ENCODE measurements at regions not wholly inside any gene's neighbourhood (a gene's known extent, or its start where the extent isn't known, plus 50 kb on each side); places are given as distances from the start of the nearest gene placed in this dataset.

GRCh38 chr13:62525652-62526051 lies 1110.0 kb upstream of the PCDH20 start:
- H3K27me3 ChIP-seq (ENCODE audit: insufficient read depth in 3 of 3, low read length in 2 of 3): peaks cover 0 to 2% (median 0%) of the 10 kb centered on the region in 3 donors
- no peak overlapping the region for H3K4me3 ChIP-seq
- no peaks in the 10 kb centered on the region for H3K9me3 ChIP-seq
- intact Hi-C loops (cut with DNase I): no loop called here
- H3K4me1 ChIP-seq: no peaks in the 10 kb centered on the region
- 67 to 84% (median 68%) methylated on average over 2 of the region's 2 CpGs for whole genome bisulfite sequencing, 3 donors
- TF ChIP-seq CTCF (IDR thresholded peaks at IDR 0.05): no peak
- ATAC-seq (no peak), DNase-seq (no peak)
- no peak overlapping the region for H3K27ac ChIP-seq
- H3K36me3 ChIP-seq (ENCODE audit: insufficient read depth in 1 of 2, low read depth in 1 of 2): no peaks in the 10 kb centered on the region

GRCh38 chr13:62524498-62524897 lies 1108.8 kb upstream of the PCDH20 start:
- WGBS, 3 donors: 21 to 36% (median 33%) methylated on average over 1 of the region's 1 CpG
- Histone ChIP-seq H3K27me3 (ENCODE audit: insufficient read depth in 3 of 3, low read length in 2 of 3) (peaks cover 0 to 2% (median 0%) of the 10 kb centered on the region in 3 donors), H3K36me3 (ENCODE audit: insufficient read depth in 1 of 2, low read depth in 1 of 2) (no peaks in the 10 kb centered on the region), H3K27ac (no peak overlapping the region), H3K4me3 (no peak overlapping the region), H3K9me3 (no peaks in the 10 kb centered on the region), H3K4me1 (no peaks in the 10 kb centered on the region)
- intact Hi-C loops (cut with DNase I): no loop called here
- ATAC-seq (no peak), DNase-seq (no peak)
- no peak for TF ChIP-seq CTCF (IDR thresholded peaks at IDR 0.05)

GRCh38 chr13:62524061-62524460 lies 1108.4 kb upstream of the PCDH20 start:
- no peak overlapping the region for H3K4me3 ChIP-seq
- TF ChIP-seq CTCF (IDR thresholded peaks at IDR 0.05): no peak
- DNase-seq (no peak), ATAC-seq (no peak)
- peaks cover 0 to 2% (median 0%) of the 10 kb centered on the region in 3 donors for H3K27me3 ChIP-seq (ENCODE audit: insufficient read depth in 3 of 3, low read length in 2 of 3)
- 45 to 64% (median 56%) methylated on average over 2 of the region's 2 CpGs for WGBS, 3 donors
- intact Hi-C loops (cut with DNase I): no loop called here
- H3K9me3 ChIP-seq: no peaks in the 10 kb centered on the region
- no peaks in the 10 kb centered on the region for H3K36me3 ChIP-seq (ENCODE audit: insufficient read depth in 1 of 2, low read depth in 1 of 2)
- no peaks in the 10 kb centered on the region for H3K4me1 ChIP-seq
- no peak overlapping the region for H3K27ac ChIP-seq

- no peak overlapping the region for H3K4me3 ChIP-seq
- intact Hi-C loops (cut with DNase I): no loop called here
- 47 to 48% (median 48%) methylated on average over 7 of the region's 7 CpGs for WGBS, 3 donors
- no peaks in the 10 kb centered on the region for H3K27me3 ChIP-seq (ENCODE audit: insufficient read depth in 3 of 3, low read length in 2 of 3)
- no peaks in the 10 kb centered on the region for H3K4me1 ChIP-seq
- no peak overlapping the region for H3K27ac ChIP-seq
- ATAC-seq (no peak), DNase-seq (no peak)
- H3K9me3 ChIP-seq: no peaks in the 10 kb centered on the region
- peak; percentile 22 for TF ChIP-seq CTCF (IDR thresholded peaks at IDR 0.05)
- H3K36me3 ChIP-seq (ENCODE audit: insufficient read depth in 1 of 2, low read depth in 1 of 2): no peaks in the 10 kb centered on the region
These were observed 1096.8 kb upstream of the PCDH20 start for GRCh38 chr13:62512194-62513141.

Data from psoas muscle (tissue), 7 donors.